Peyer's patch (tissue), 4 donors: ENCODE measurements at regions not wholly inside any gene's neighbourhood (a gene's known extent, or its start where the extent isn't known, plus 50 kb on each side); places are given as distances from the start of the nearest gene placed in this dataset.

Source experiments
- DNase-seq, 3 donors: peaks; one replicate each; pipeline ENCODE4 v3.0.0-alpha.2; 2017 to 2019
- H3K27ac ChIP-seq, 4 donors: fragments of 200-600 bp; sonication (generic); one replicate each; pipeline ENCODE4 v1.5.1; 2016 to 2019
- H3K27me3 ChIP-seq, 2 donors: fragments of 200-600 bp; sonication (generic); one replicate each; pipeline ENCODE4 v1.5.1; 2019
- H3K36me3 ChIP-seq, 3 donors: fragments of 200-600 bp; sonication (generic); one replicate each; pipeline ENCODE4 v1.5.1; 2016 to 2019
- H3K4me1 ChIP-seq, 4 donors: fragments of 200-600 bp; sonication (generic); one replicate each; pipeline ENCODE4 v1.5.1; 2016 to 2019
- H3K4me3 ChIP-seq, 4 donors: fragments of 200-600 bp; sonication (generic); 1 replicate in 3 of 4; 2 replicates in 1 of 4; pipeline ENCODE4 v1.5.1; 2016 to 2019; ENCODE audit warnings: mild to moderate bottlenecking in 1 of 4
- H3K9me3 ChIP-seq, 4 donors: fragments of 200-600 bp; sonication (generic); one replicate each; pipeline ENCODE4 v1.5.1; 2016 to 2019; ENCODE audit warnings: mild to moderate bottlenecking in 1 of 4
- CTCF ChIP-seq, 6 experiments: fragments of 450-650 bp in 4 of 6; fragments of 200-600 bp in 2 of 6; sonication (generic) in 1 of 6; IDR thresholded peaks; one replicate each; pipeline ENCODE4 v1.5.1; 2017 to 2019; ENCODE audit warnings: antibody characterized with exemption in 6 of 6, mild to moderate bottlenecking in 3 of 6, moderate library complexity in 1 of 6
- POLR2A ChIP-seq, 2 donors: fragments of 450-650 bp; IDR thresholded peaks; one replicate each; pipeline ENCODE4 v1.5.1; 2017; ENCODE audit warnings: antibody characterized with exemption in 2 of 2, mild to moderate bottlenecking in 2 of 2, moderate library complexity in 2 of 2

GRCh38 chr12:124098101-124098757 lies 125.2 kb downstream of the ZNF664 start:
- no peak for DNase-seq
- H3K4me1 ChIP-seq = no peaks in the 10 kb centered on the region
- TF ChIP-seq CTCF (IDR thresholded peaks at IDR 0.05) (no peak), POLR2A (IDR thresholded peaks at IDR 0.05) (no peak)
- H3K4me3 ChIP-seq = no peak overlapping the region
- H3K27ac ChIP-seq = no peak overlapping the region
- H3K27me3 ChIP-seq = no peaks in the 10 kb centered on the region
- no peaks in the 10 kb centered on the region for H3K36me3 ChIP-seq
- H3K9me3 ChIP-seq = no peaks in the 10 kb centered on the region

- Histone ChIP-seq H3K27ac (no peak overlapping the region), H3K27me3 (no peaks in the 10 kb centered on the region), H3K9me3 (no peaks in the 10 kb centered on the region), H3K4me1 (no peaks in the 10 kb centered on the region), H3K4me3 (no peak overlapping the region), H3K36me3 (no peaks in the 10 kb centered on the region)
- TF ChIP-seq POLR2A (IDR thresholded peaks at IDR 0.05) = no peak
- no peak for TF ChIP-seq CTCF (IDR thresholded peaks at IDR 0.05)
- no peak for DNase-seq
These were observed 125.9 kb downstream of the ZNF664 start for GRCh38 chr12:124098887-124099286.

- H3K9me3 ChIP-seq = no peaks in the 10 kb centered on the region
- H3K4me1 ChIP-seq = no peaks in the 10 kb centered on the region
- H3K4me3 ChIP-seq = no peak overlapping the region
- no peaks in the 10 kb centered on the region for H3K36me3 ChIP-seq
- DNase-seq = no peak
- H3K27ac ChIP-seq = no peak overlapping the region
- no peak for TF ChIP-seq POLR2A (IDR thresholded peaks at IDR 0.05)
- no peak for TF ChIP-seq CTCF (IDR thresholded peaks at IDR 0.05)
- no peaks in the 10 kb centered on the region for H3K27me3 ChIP-seq
These were observed 126.6 kb downstream of the ZNF664 start for GRCh38 chr12:124099661-124100060.

GRCh38 chr12:124100572-124101178 lies 127.7 kb downstream of the ZNF664 start:
- no peaks in the 10 kb centered on the region for H3K9me3 ChIP-seq
- DNase-seq = no peak
- no peaks in the 10 kb centered on the region for H3K27me3 ChIP-seq
- no peak overlapping the region for H3K4me3 ChIP-seq
- no peak for TF ChIP-seq POLR2A (IDR thresholded peaks at IDR 0.05)
- TF ChIP-seq CTCF (IDR thresholded peaks at IDR 0.05) = no peak
- H3K4me1 ChIP-seq = no peaks in the 10 kb centered on the region
- no peak overlapping the region for H3K27ac ChIP-seq
- H3K36me3 ChIP-seq = no peaks in the 10 kb centered on the region

- H3K4me1 ChIP-seq = no peaks in the 10 kb centered on the region
- no peaks in the 10 kb centered on the region for H3K36me3 ChIP-seq
- no peaks in the 10 kb centered on the region for H3K9me3 ChIP-seq
- no peak overlapping the region for H3K4me3 ChIP-seq
- no peak for DNase-seq
- no peaks in the 10 kb centered on the region for H3K27me3 ChIP-seq
- no peak overlapping the region for H3K27ac ChIP-seq
- TF ChIP-seq POLR2A (IDR thresholded peaks at IDR 0.05) (no peak), CTCF (IDR thresholded peaks at IDR 0.05) (no peak)
These were observed 132.5 kb downstream of the ZNF664 start for GRCh38 chr12:124105546-124105945.
